ENCODE measurements at regions not wholly inside any gene's neighbourhood (a gene's known extent, or its start where the extent isn't known, plus 50 kb on each side); places are given as distances from the start of the nearest gene placed in this dataset.

GRCh38 chr18:41135146-41135545 lies 819.9 kb upstream of the PIK3C3 start:
- DNase-seq (ENCODE audit: low read depth in 2 of 2): no peak

GRCh38 chr18:41134426-41134825 lies 820.6 kb upstream of the PIK3C3 start:
- DNase-seq (ENCODE audit: low read depth in 2 of 2): no peak

DNA sequence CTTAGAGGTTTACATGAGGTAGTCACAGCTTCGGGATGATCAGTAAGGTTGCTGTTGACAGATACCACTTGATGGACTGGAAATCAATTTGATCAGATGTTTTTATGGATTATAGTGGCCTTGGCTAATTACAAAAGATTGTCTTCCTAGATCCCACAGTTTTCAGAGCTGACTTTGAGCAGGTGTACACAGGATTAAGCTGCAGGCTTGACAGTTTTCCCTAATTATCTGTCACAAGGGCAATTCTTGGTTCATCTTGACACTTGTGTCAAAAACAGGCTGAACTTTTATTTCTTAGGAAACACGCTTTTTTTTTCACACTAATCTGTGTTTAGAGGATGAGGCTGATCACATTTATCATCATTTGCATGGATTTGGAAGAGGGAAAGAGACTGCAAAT lies 824.0 kb upstream of the PIK3C3 start:
- no peak for DNase-seq (ENCODE audit: low read depth in 2 of 2)

GRCh38 chr18:41128545-41128944 lies 826.5 kb upstream of the PIK3C3 start:
- DNase-seq (ENCODE audit: low read depth in 2 of 2): no peak

- DNase-seq (ENCODE audit: low read depth in 2 of 2): no peak
These were observed 826.9 kb upstream of the PIK3C3 start for GRCh38 chr18:41128126-41128525.

GRCh38 chr18:41126541-41127235 lies 828.3 kb upstream of the PIK3C3 start:
- no peak for DNase-seq (ENCODE audit: low read depth in 2 of 2)

- DNase-seq (ENCODE audit: low read depth in 2 of 2): no peak
These were observed 833.8 kb upstream of the PIK3C3 start for GRCh38 chr18:41121116-41121826.

GRCh38 chr18:41119031-41119430 lies 836.0 kb upstream of the PIK3C3 start:
- DNase-seq (ENCODE audit: low read depth in 2 of 2): no peak

GRCh38 chr18:41113885-41114482 lies 841.0 kb upstream of the PIK3C3 start:
- no peak for DNase-seq (ENCODE audit: low read depth in 2 of 2)

- DNase-seq (ENCODE audit: low read depth in 2 of 2): no peak
These were observed 855.6 kb upstream of the PIK3C3 start for GRCh38 chr18:41099451-41099850.

- DNase-seq (ENCODE audit: low read depth in 2 of 2): no peak
These were observed 858.5 kb upstream of the PIK3C3 start for GRCh38 chr18:41096504-41096903.

- no peak for DNase-seq (ENCODE audit: low read depth in 2 of 2)
These were observed 878.0 kb upstream of the PIK3C3 start for GRCh38 chr18:41077076-41077475.

GRCh38 chr18:41075212-41075611 lies 879.8 kb upstream of the PIK3C3 start:
- no peak for DNase-seq (ENCODE audit: low read depth in 2 of 2)

DNA sequence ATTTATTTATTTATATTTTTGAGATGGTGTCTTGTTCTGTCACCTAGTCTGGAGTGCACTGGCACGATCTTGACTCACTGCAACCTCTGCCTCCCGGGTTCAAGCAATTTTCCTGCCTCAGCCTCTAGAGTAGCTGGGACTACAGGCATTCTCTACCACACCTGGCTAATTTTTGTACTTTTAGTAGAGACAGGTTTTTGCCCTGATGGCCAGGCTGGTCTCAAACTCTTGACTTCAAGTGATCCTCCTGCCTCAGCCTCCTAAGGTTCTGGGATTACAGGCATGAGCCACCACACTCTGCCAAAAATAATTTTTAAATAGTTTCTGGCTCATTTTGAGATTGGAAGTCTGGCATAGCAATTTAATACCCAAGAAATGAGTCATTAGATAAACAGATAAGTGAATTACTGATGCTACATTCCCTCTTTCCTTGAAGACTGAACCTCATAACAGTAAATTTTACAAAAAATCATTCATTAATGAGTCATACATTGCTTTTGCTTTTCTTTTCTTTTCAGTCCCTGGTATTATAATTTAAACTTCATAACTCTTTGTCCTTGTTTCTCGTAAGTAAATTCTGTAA lies 881.6 kb upstream of the PIK3C3 start:
- DNase-seq (ENCODE audit: low read depth in 2 of 2): no peak

DNA sequence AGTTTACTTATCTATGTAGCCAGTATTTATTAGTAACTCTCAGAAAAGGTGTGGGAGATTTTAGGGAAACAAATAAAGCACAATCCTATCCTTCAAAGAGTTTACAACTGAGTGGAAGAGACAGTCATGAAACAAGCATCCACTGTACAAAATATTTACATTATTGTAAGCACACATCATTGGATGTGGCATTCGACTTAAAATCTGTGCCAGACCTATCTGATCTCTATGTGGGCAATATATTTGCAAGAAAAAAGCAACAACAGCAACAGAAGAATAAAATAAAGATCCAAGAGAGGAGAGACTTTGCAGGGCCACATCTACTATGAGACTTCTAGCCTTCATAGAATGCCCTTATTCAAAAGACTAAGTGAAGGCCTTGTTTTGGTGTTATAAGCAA lies 882.1 kb upstream of the PIK3C3 start:
- DNase-seq (ENCODE audit: low read depth in 2 of 2): no peak

DNA sequence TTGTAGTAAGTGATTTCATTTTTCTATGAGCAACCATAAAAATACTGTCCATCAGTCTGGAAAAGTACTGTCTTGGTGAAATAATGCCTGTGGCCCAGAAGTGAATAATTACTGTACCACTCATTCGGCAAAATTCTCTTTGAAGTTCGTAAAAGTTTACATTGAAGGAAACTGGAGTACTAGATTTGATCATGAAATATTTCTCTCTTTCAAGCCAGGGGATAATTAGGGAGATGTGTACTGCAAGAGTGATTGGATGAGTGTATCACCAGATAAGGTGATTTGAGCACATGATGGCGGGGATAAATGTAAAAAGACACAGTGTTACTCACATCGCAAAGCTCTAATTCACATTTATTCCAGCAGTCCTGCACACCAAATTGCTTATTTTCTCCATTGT lies 883.2 kb upstream of the PIK3C3 start:
- DNase-seq (ENCODE audit: low read depth in 2 of 2): no peak

- no peak for DNase-seq (ENCODE audit: low read depth in 2 of 2)
These were observed 885.9 kb upstream of the PIK3C3 start for GRCh38 chr18:41069167-41069566.

- DNase-seq (ENCODE audit: low read depth in 2 of 2): no peak
These were observed 890.1 kb upstream of the PIK3C3 start for GRCh38 chr18:41064916-41065315.

DNA sequence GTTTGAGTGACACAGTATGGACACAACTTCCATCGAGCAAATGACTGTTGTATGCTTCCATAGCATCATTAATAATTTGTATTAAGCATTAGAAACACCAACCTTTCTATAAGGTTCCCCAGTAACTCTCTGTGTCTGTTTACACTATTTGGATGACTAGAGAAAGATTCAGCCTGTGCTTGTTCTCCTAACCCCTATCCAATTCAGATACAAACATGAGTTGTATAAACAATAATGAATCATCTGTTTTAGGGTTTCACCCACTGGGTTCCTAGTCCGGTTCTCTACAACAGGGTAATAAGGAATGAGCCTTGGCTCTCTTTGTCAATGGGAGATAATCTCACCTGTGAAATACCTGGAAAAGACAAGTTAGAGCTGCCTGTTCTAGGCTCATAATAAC lies 894.1 kb upstream of the PIK3C3 start:
- no peak for DNase-seq (ENCODE audit: low read depth in 2 of 2)

- no peak for DNase-seq (ENCODE audit: low read depth in 2 of 2)
These were observed 896.0 kb upstream of the PIK3C3 start for GRCh38 chr18:41059126-41059415.

- DNase-seq (ENCODE audit: low read depth in 2 of 2): no peak
These were observed 896.5 kb upstream of the PIK3C3 start for GRCh38 chr18:41058351-41059125.

GRCh38 chr18:41052625-41053024 lies 902.4 kb upstream of the PIK3C3 start:
- DNase-seq (ENCODE audit: low read depth in 2 of 2): no peak

All from stimulated activated CD4-positive, alpha-beta T cell treated with anti-CD3 and anti-CD28 coated beads, Interleukin-1b, Interleukin-23, amount 100 ng/mL, for 1 hour (primary cell).